H9 (cell line): ENCODE measurements at regions not wholly inside any gene's neighbourhood (a gene's known extent, or its start where the extent isn't known, plus 50 kb on each side); places are given as distances from the start of the nearest gene placed in this dataset.

Experiments used
- DNase-seq: peaks from one replicate; pipeline ENCODE4 v3.0.0-alpha.2; 2017
- H2AFZ ChIP-seq: one replicate; pipeline ENCODE4 v1.6.1; 2013; ENCODE audit warnings: mild to moderate bottlenecking, low read length, control low read depth, moderate library complexity
- H2AK5ac ChIP-seq: 2 replicates; pipeline ENCODE4 v1.6.1; 2013; ENCODE audit warnings: low read length, control low read depth, mixed read lengths; ENCODE audit not compliant: insufficient read length
- H2BK120ac ChIP-seq: one replicate; pipeline ENCODE4 v1.6.1; 2013; ENCODE audit warnings: low read depth, mild to moderate bottlenecking, low read length, control low read depth, inconsistent platforms; ENCODE audit not compliant: poor library complexity, severe bottlenecking
- H2BK12ac ChIP-seq: 2 replicates; pipeline ENCODE4 v1.6.1; 2013; ENCODE audit warnings: low read length, control low read depth, mixed read lengths, low read depth; ENCODE audit not compliant: insufficient read length
- H2BK15ac ChIP-seq: 2 replicates; pipeline ENCODE4 v1.6.1; 2013; ENCODE audit warnings: low read depth, low read length, control low read depth
- H2BK20ac ChIP-seq: one replicate; pipeline ENCODE4 v1.6.1; 2013; ENCODE audit warnings: low read depth, mild to moderate bottlenecking, low read length, control low read depth, inconsistent platforms; ENCODE audit not compliant: poor library complexity, severe bottlenecking
- H2BK5ac ChIP-seq: 2 replicates; pipeline ENCODE4 v1.6.1; 2013; ENCODE audit warnings: low read length, control low read depth, mixed read lengths; ENCODE audit not compliant: insufficient read length
- H3K14ac ChIP-seq: 2 replicates; pipeline ENCODE4 v1.6.1; 2013; ENCODE audit warnings: low read length, control low read depth; ENCODE audit not compliant: insufficient read depth
- H3K18ac ChIP-seq: 2 replicates; pipeline ENCODE4 v1.6.1; 2013; ENCODE audit warnings: low read depth, mild to moderate bottlenecking, mixed read lengths, low read length, control low read depth; ENCODE audit not compliant: insufficient read length
- H3K23ac ChIP-seq: 2 replicates; pipeline ENCODE4 v1.6.1; 2013; ENCODE audit warnings: low read length, control low read depth, mixed read lengths, low read depth; ENCODE audit not compliant: insufficient read length
- H3K23me2 ChIP-seq: 2 replicates; pipeline ENCODE4 v1.6.1; 2013; ENCODE audit warnings: low read depth, mild to moderate bottlenecking, mixed read lengths, low read length, control low read depth; ENCODE audit not compliant: insufficient read length, poor library complexity, severe bottlenecking
- H3K27ac ChIP-seq: 2 replicates; pipeline ENCODE4 v1.5.1; 2013; ENCODE audit warnings: low read length, control low read depth, mixed read lengths, low read depth; ENCODE audit not compliant: insufficient read length
- H3K27me3 ChIP-seq: 2 replicates; pipeline ENCODE4 v1.6.1; 2013; ENCODE audit warnings: low read length, control low read depth, inconsistent platforms; ENCODE audit not compliant: insufficient read depth
- H3K4ac ChIP-seq: 2 replicates; pipeline ENCODE4 v1.6.1; 2013; ENCODE audit warnings: low read depth, mild to moderate bottlenecking, control low read depth, inconsistent platforms, low read length, moderate library complexity
- H3K4me1 ChIP-seq: 2 replicates; pipeline ENCODE4 v1.6.1; 2013; ENCODE audit warnings: low read length, control low read depth, inconsistent platforms; ENCODE audit not compliant: insufficient read depth
- H3K4me2 ChIP-seq: 2 replicates; pipeline ENCODE4 v1.6.1; 2013; ENCODE audit warnings: low read length, control low read depth, mixed read lengths; ENCODE audit not compliant: insufficient read length, insufficient read depth
- H3K56ac ChIP-seq: 2 replicates; pipeline ENCODE4 v1.6.1; 2013; ENCODE audit warnings: low read depth, mild to moderate bottlenecking, mixed read lengths, low read length, control low read depth; ENCODE audit not compliant: insufficient read length
- H3K79me1 ChIP-seq: 2 replicates; pipeline ENCODE4 v1.6.1; 2013; ENCODE audit warnings: low read depth, mild to moderate bottlenecking, moderate library complexity, low read length, control low read depth, inconsistent platforms; ENCODE audit not compliant: insufficient read depth, poor library complexity, severe bottlenecking
- H3K79me2 ChIP-seq: 2 replicates; pipeline ENCODE4 v1.6.1; 2013; ENCODE audit warnings: low read length, control low read depth, inconsistent platforms; ENCODE audit not compliant: insufficient read depth
- H3K9ac ChIP-seq: 2 replicates; pipeline ENCODE4 v1.6.1; 2013; ENCODE audit warnings: low read length, control low read depth, mixed read lengths; ENCODE audit not compliant: insufficient read length; ENCODE audit errors: extremely low read depth
- H3K9me3 ChIP-seq: one replicate; pipeline ENCODE4 v1.6.1; 2013; ENCODE audit warnings: low read depth, low read length, inconsistent platforms; ENCODE audit not compliant: control insufficient read depth
- H3T11ph ChIP-seq: one replicate; pipeline ENCODE4 v1.6.1; 2013; ENCODE audit warnings: mild to moderate bottlenecking, low read length, control low read depth, inconsistent platforms
- H4K20me1 ChIP-seq: one replicate; pipeline ENCODE4 v1.6.1; 2013; ENCODE audit not compliant: control insufficient read depth, insufficient read length, insufficient read depth
- H4K5ac ChIP-seq: 2 replicates; pipeline ENCODE4 v1.6.1; 2013; ENCODE audit warnings: low read depth, mild to moderate bottlenecking, mixed read lengths, low read length, control low read depth; ENCODE audit not compliant: insufficient read length
- H4K8ac ChIP-seq: replicated peaks from 2 replicates; pipeline ENCODE4 v1.6.1; 2013; ENCODE audit warnings: low read length, control low read depth, mixed read lengths, low read depth; ENCODE audit not compliant: insufficient read length
- H4K91ac ChIP-seq: 2 replicates; pipeline ENCODE4 v1.6.1; 2013; ENCODE audit warnings: low read depth, mild to moderate bottlenecking, moderate library complexity, mixed read lengths, low read length, control low read depth; ENCODE audit not compliant: insufficient read length
- H3K27ac Mint-ChIP-seq, 3 experiments: 2 replicates in 2 of 3; 3 replicates in 1 of 3; pipeline ENCODE4 v1.8.0; 2020 to 2021; ENCODE audit warnings: mixed read lengths in 3 of 3, mild to moderate bottlenecking in 1 of 3, moderate library complexity in 1 of 3
- H3K27me3 Mint-ChIP-seq: 2 replicates; pipeline ENCODE4 v1.8.0; 2021; ENCODE audit warnings: low read depth, mild to moderate bottlenecking, moderate library complexity, mixed read lengths
- H3K36me3 Mint-ChIP-seq, 3 experiments: 2 replicates in 2 of 3; 3 replicates in 1 of 3; pipeline ENCODE4 v1.8.0; 2020 to 2021; ENCODE audit warnings: low read depth in 3 of 3, mixed read lengths in 3 of 3; ENCODE audit not compliant: insufficient read depth in 1 of 3
- H3K4me1 Mint-ChIP-seq, 2 experiments: 2 replicates each; pipeline ENCODE4 v1.8.0; 2020; ENCODE audit warnings: mixed read lengths in 2 of 2
- H3K4me3 Mint-ChIP-seq, 2 experiments: 2 replicates in 1 of 2; 3 replicates in 1 of 2; pipeline ENCODE4 v1.8.0; 2020 to 2021; ENCODE audit warnings: mild to moderate bottlenecking in 2 of 2, mixed read lengths in 2 of 2, moderate library complexity in 1 of 2
- H3K9me3 Mint-ChIP-seq, 2 experiments: 2 replicates in 1 of 2; 3 replicates in 1 of 2; pipeline ENCODE4 v1.8.0; 2020; ENCODE audit warnings: mild to moderate bottlenecking in 2 of 2, mixed read lengths in 2 of 2, moderate library complexity in 1 of 2
- WGBS: extraction: QIAGEN DNeasy Blood & Tissue Kit; methylation state at CpG from one replicate; pipeline ENCODE4 v1.1.7; 2013; ENCODE audit warnings: missing lambda C conversion rate, low lambda C conversion rate, mixed read lengths; ENCODE audit not compliant: insufficient read length; ENCODE audit errors: extremely low coverage; 5-methylcytosine and 5-hydroxymethylcytosine counted together
- TF ChIP-seq, protein P1 (sequence below): fragments of 200-600 bp; sonication (generic); conservative IDR thresholded peaks from 3 replicates; pipeline ENCODE4 v1.8.0; 2021; ENCODE audit warnings: antibody characterized with exemption, mild to moderate bottlenecking

DNA sequence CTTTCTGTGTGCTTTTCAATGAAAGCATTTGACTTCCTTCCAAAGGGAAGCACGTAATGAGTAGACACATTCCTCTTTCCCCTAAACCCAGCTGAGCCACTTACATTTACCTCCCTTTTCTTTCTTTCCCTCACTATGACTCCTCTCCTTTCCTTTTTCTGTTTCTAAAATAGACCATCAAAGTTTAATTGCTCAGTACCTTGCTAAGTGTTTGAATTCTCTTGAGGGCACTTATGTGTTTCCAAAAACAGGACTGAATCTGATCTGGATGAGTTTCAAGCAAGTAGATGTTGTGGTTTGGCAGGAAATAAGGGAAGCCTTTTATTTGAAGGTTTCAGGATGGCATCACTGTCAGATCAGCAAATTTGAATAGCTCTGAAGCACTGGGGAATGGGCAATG lies 396.2 kb downstream of the REEP3 start:
- H3K18ac ChIP-seq, result no peak overlapping the region
- H4K91ac ChIP-seq, result no peak overlapping the region
- no peaks in the 10 kb centered on the region for H3K23me2 ChIP-seq
- no peak for DNase-seq
- no peaks in the 10 kb centered on the region for H3K9me3 ChIP-seq
- no peak overlapping the region for H3K27ac ChIP-seq
- no peaks in the 10 kb centered on the region; the same call in 1 of the 2 replicates for H3K27me3 Mint-ChIP-seq
- H2BK5ac ChIP-seq, result no peak overlapping the region
- TF ChIP-seq, protein P1, sequence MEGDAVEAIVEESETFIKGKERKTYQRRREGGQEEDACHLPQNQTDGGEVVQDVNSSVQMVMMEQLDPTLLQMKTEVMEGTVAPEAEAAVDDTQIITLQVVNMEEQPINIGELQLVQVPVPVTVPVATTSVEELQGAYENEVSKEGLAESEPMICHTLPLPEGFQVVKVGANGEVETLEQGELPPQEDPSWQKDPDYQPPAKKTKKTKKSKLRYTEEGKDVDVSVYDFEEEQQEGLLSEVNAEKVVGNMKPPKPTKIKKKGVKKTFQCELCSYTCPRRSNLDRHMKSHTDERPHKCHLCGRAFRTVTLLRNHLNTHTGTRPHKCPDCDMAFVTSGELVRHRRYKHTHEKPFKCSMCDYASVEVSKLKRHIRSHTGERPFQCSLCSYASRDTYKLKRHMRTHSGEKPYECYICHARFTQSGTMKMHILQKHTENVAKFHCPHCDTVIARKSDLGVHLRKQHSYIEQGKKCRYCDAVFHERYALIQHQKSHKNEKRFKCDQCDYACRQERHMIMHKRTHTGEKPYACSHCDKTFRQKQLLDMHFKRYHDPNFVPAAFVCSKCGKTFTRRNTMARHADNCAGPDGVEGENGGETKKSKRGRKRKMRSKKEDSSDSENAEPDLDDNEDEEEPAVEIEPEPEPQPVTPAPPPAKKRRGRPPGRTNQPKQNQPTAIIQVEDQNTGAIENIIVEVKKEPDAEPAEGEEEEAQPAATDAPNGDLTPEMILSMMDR, result no peak
- no CpG with 5 or more reads among the region's 1 CpG for WGBS
- H3K27ac Mint-ChIP-seq, result no peak overlapping the region
- H3K4me2 ChIP-seq, result no peak overlapping the region
- H4K20me1 ChIP-seq, result no peaks in the 10 kb centered on the region
- H3K9me3 Mint-ChIP-seq, result peaks cover 0 to 6% of the 10 kb centered on the region in 2 experiments; a peak in 2 of 5 replicates
- H3T11ph ChIP-seq, result no peak overlapping the region
- peaks cover 3% of the 10 kb centered on the region; the same call in 1 of the 2 replicates for H3K4me1 ChIP-seq
- no peak overlapping the region for H4K5ac ChIP-seq
- no peak overlapping the region for H3K23ac ChIP-seq
- no peaks in the 10 kb centered on the region for H3K79me2 ChIP-seq
- H2BK15ac ChIP-seq, result no peak overlapping the region
- H3K14ac ChIP-seq, result no peak overlapping the region
- no peaks in the 10 kb centered on the region for H3K27me3 ChIP-seq
- no peak overlapping the region for H4K8ac ChIP-seq
- H3K56ac ChIP-seq, result no peak overlapping the region
- no peak overlapping the region for H2BK120ac ChIP-seq
- no peak overlapping the region for H2BK12ac ChIP-seq
- H3K4me1 Mint-ChIP-seq, result peaks cover 32 to 47% of the 10 kb centered on the region in 2 experiments
- H3K79me1 ChIP-seq, result no peaks in the 10 kb centered on the region
- no peak overlapping the region for H2BK20ac ChIP-seq
- no peak overlapping the region for H3K4me3 Mint-ChIP-seq
- H3K9ac ChIP-seq, result no peak overlapping the region
- H2AFZ ChIP-seq, result no peak overlapping the region
- no peak overlapping the region for H2AK5ac ChIP-seq
- no peak overlapping the region for H3K4ac ChIP-seq
- H3K36me3 Mint-ChIP-seq, result peaks cover 0 to 5% (median 0%) of the 10 kb centered on the region in 3 experiments; a peak in 2 of 7 replicates
